ENCODE measurements at regions not wholly inside any gene's neighbourhood (a gene's known extent, or its start where the extent isn't known, plus 50 kb on each side); places are given as distances from the start of the nearest gene placed in this dataset.

DNA sequence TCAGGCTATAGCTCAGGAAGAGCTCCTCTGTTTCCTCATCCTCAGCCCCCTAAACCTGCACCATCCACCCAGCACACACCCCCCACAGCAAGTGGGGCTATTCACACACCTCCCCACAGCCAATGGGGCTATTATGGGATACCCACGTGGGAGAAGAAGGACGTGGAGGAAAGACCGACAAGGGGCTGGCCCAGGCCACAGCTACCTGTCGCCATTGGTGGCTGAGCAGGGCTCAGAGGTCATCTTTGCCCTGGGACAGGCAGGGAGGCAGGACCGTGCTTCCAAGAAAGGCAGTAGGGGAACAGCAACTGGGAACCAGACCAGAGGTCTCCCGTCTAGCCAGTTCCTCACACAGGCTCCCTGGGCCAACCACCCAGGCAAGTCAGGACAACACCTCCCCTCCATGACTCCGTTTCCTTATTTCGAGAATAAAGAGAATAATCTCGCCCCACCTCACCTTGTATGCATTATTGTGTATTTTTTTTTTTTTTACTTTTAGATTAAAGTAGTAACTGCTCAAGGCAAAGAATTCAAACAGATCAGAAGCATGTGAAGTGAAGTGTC lies 92.3 kb upstream of the TARDBP start:
- TF ChIP-seq, protein P1, sequence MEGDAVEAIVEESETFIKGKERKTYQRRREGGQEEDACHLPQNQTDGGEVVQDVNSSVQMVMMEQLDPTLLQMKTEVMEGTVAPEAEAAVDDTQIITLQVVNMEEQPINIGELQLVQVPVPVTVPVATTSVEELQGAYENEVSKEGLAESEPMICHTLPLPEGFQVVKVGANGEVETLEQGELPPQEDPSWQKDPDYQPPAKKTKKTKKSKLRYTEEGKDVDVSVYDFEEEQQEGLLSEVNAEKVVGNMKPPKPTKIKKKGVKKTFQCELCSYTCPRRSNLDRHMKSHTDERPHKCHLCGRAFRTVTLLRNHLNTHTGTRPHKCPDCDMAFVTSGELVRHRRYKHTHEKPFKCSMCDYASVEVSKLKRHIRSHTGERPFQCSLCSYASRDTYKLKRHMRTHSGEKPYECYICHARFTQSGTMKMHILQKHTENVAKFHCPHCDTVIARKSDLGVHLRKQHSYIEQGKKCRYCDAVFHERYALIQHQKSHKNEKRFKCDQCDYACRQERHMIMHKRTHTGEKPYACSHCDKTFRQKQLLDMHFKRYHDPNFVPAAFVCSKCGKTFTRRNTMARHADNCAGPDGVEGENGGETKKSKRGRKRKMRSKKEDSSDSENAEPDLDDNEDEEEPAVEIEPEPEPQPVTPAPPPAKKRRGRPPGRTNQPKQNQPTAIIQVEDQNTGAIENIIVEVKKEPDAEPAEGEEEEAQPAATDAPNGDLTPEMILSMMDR (IDR thresholded peaks at IDR 0.05; ENCODE audit: poor library complexity): no peak
- TF ChIP-seq EZH2phosphoT487 (IDR thresholded peaks at IDR 0.05; ENCODE audit: low read depth, severe bottlenecking, unreplicated experiment): no peak
